ENCODE measurements at regions not wholly inside any gene's neighbourhood (a gene's known extent, or its start where the extent isn't known, plus 50 kb on each side); places are given as distances from the start of the nearest gene placed in this dataset.

GRCh38 chr12:115450017-115450416, 766.0 kb upstream of the TBX3 start:
- ChIA-PET POLR2A (no interaction called here), CTCF (no interaction called here)
- DNase-seq (ENCODE audit: extremely low spot score) = no peak
- no peak for TF ChIP-seq ELF4 (IDR thresholded peaks at IDR 0.05)
- no peak for TF ChIP-seq FOXK2 (IDR thresholded peaks at IDR 0.05)
- no peak for TF ChIP-seq ZNF384 (IDR thresholded peaks at IDR 0.05)

GRCh38 chr12:115449526-115449925, 765.6 kb upstream of the TBX3 start:
- no peak for DNase-seq (ENCODE audit: extremely low spot score)
- TF ChIP-seq FOXK2 (IDR thresholded peaks at IDR 0.05) (no peak), L3MBTL2 (conservative IDR thresholded peaks at IDR 0.05) (no peak), ARNT (IDR thresholded peaks at IDR 0.05) (no peak), ELF4 (IDR thresholded peaks at IDR 0.05) (no peak), TARDBP (IDR thresholded peaks at IDR 0.05) (no peak), SUZ12 (IDR thresholded peaks at IDR 0.05) (no peak), FOXA1 (IDR thresholded peaks at IDR 0.05) (no peak), SP1 (IDR thresholded peaks at IDR 0.05) (no peak), LEF1 (IDR thresholded peaks at IDR 0.05; ENCODE audit: borderline replicate concordance) (no peak), BHLHE40 (IDR thresholded peaks at IDR 0.05; ENCODE audit: borderline replicate concordance) (no peak)
- ChIA-PET POLR2A (no interaction called here), CTCF (interaction anchor here (0.6 kb wide), 1 partner anchor 525 kb away, joined by 3 read pairs; no protein-coding TSS in a partner anchor)

- no peak for DNase-seq (ENCODE audit: extremely low spot score)
- no peak for TF ChIP-seq ELF4 (IDR thresholded peaks at IDR 0.05)
- no peak for TF ChIP-seq TARDBP (IDR thresholded peaks at IDR 0.05)
- no peak for TF ChIP-seq SP1 (IDR thresholded peaks at IDR 0.05)
- no peak for TF ChIP-seq CTBP1 (IDR thresholded peaks at IDR 0.05; ENCODE audit: borderline replicate concordance)
- no peak for TF ChIP-seq ARNT (IDR thresholded peaks at IDR 0.05)
- TF ChIP-seq SUZ12 (IDR thresholded peaks at IDR 0.05) = no peak
- TF ChIP-seq BHLHE40 (IDR thresholded peaks at IDR 0.05; ENCODE audit: borderline replicate concordance) = no peak
- TF ChIP-seq PKNOX1 (IDR thresholded peaks at IDR 0.05) = no peak
- TF ChIP-seq ZNF384 (IDR thresholded peaks at IDR 0.05) = no peak
- TF ChIP-seq FOXK2 (IDR thresholded peaks at IDR 0.05) = no peak
- TF ChIP-seq L3MBTL2 (conservative IDR thresholded peaks at IDR 0.05) = no peak
- no peak for TF ChIP-seq FOXM1 (IDR thresholded peaks at IDR 0.05; ENCODE audit: borderline replicate concordance)
- TF ChIP-seq LEF1 (IDR thresholded peaks at IDR 0.05; ENCODE audit: borderline replicate concordance) = no peak
- no peak for TF ChIP-seq NFRKB (IDR thresholded peaks at IDR 0.05)
- no peak for TF ChIP-seq FOXA1 (IDR thresholded peaks at IDR 0.05)
- ChIA-PET CTCF (no interaction called here), POLR2A (no interaction called here)
These were observed 760.4 kb upstream of the TBX3 start for GRCh38 chr12:115444346-115444745.

GRCh38 chr12:115443351-115443938, 759.5 kb upstream of the TBX3 start:
- POLR2A ChIA-PET = no interaction called here

GRCh38 chr12:115440438-115440837, 756.5 kb upstream of the TBX3 start:
- no peak for TF ChIP-seq TARDBP (IDR thresholded peaks at IDR 0.05)
- TF ChIP-seq ELF4 (IDR thresholded peaks at IDR 0.05) = no peak
- no peak for TF ChIP-seq NFRKB (IDR thresholded peaks at IDR 0.05)
- TF ChIP-seq ARNT (IDR thresholded peaks at IDR 0.05) = no peak
- TF ChIP-seq CTBP1 (IDR thresholded peaks at IDR 0.05; ENCODE audit: borderline replicate concordance) = no peak
- no peak for TF ChIP-seq LEF1 (IDR thresholded peaks at IDR 0.05; ENCODE audit: borderline replicate concordance)
- TF ChIP-seq SUZ12 (IDR thresholded peaks at IDR 0.05) = no peak
- TF ChIP-seq SP1 (IDR thresholded peaks at IDR 0.05) = no peak
- no peak for TF ChIP-seq FOXM1 (IDR thresholded peaks at IDR 0.05; ENCODE audit: borderline replicate concordance)
- TF ChIP-seq BHLHE40 (IDR thresholded peaks at IDR 0.05; ENCODE audit: borderline replicate concordance) = no peak
- no peak for TF ChIP-seq FOXK2 (IDR thresholded peaks at IDR 0.05)
- TF ChIP-seq HDGF (IDR thresholded peaks at IDR 0.05; ENCODE audit: borderline replicate concordance) = no peak
- TF ChIP-seq L3MBTL2 (conservative IDR thresholded peaks at IDR 0.05) = no peak
- TF ChIP-seq ZNF384 (IDR thresholded peaks at IDR 0.05) = no peak
- no peak for TF ChIP-seq PKNOX1 (IDR thresholded peaks at IDR 0.05)
- TF ChIP-seq FOXA1 (IDR thresholded peaks at IDR 0.05) = no peak
- CTCF ChIA-PET = no interaction called here
- POLR2A ChIA-PET = no interaction called here
- DNase-seq (ENCODE audit: extremely low spot score) = no peak

More at GRCh38 chr12:115443351-115443938, 759.5 kb upstream of the TBX3 start:
- DNase-seq (ENCODE audit: extremely low spot score) = no peak
- no peak for TF ChIP-seq L3MBTL2 (conservative IDR thresholded peaks at IDR 0.05)
- TF ChIP-seq ZNF384 (IDR thresholded peaks at IDR 0.05) = no peak
- TF ChIP-seq SP1 (IDR thresholded peaks at IDR 0.05) = no peak
- no peak for TF ChIP-seq CTBP1 (IDR thresholded peaks at IDR 0.05; ENCODE audit: borderline replicate concordance)
- no peak for TF ChIP-seq SUZ12 (IDR thresholded peaks at IDR 0.05)
- no peak for TF ChIP-seq PKNOX1 (IDR thresholded peaks at IDR 0.05)
- TF ChIP-seq NFRKB (IDR thresholded peaks at IDR 0.05) = no peak
- TF ChIP-seq BHLHE40 (IDR thresholded peaks at IDR 0.05; ENCODE audit: borderline replicate concordance) = no peak
- no peak for TF ChIP-seq FOXK2 (IDR thresholded peaks at IDR 0.05)
- TF ChIP-seq HDGF (IDR thresholded peaks at IDR 0.05; ENCODE audit: borderline replicate concordance) = no peak
- TF ChIP-seq FOXA1 (IDR thresholded peaks at IDR 0.05) = no peak
- TF ChIP-seq ELF4 (IDR thresholded peaks at IDR 0.05) = no peak
- no peak for TF ChIP-seq ARNT (IDR thresholded peaks at IDR 0.05)
- no peak for TF ChIP-seq FOXM1 (IDR thresholded peaks at IDR 0.05; ENCODE audit: borderline replicate concordance)
- CTCF ChIA-PET = no interaction called here

- no peak for DNase-seq (ENCODE audit: extremely low spot score)
- ChIA-PET CTCF (no interaction called here), POLR2A (no interaction called here)
- TF ChIP-seq LEF1 (IDR thresholded peaks at IDR 0.05; ENCODE audit: borderline replicate concordance) (no peak), PKNOX1 (IDR thresholded peaks at IDR 0.05) (no peak), FOXA1 (IDR thresholded peaks at IDR 0.05) (no peak), HDGF (IDR thresholded peaks at IDR 0.05; ENCODE audit: borderline replicate concordance) (no peak), TARDBP (IDR thresholded peaks at IDR 0.05) (no peak), SUZ12 (IDR thresholded peaks at IDR 0.05) (no peak), FOXK2 (IDR thresholded peaks at IDR 0.05) (no peak), ELF4 (IDR thresholded peaks at IDR 0.05) (no peak), L3MBTL2 (conservative IDR thresholded peaks at IDR 0.05) (no peak)
These were observed 755.1 kb upstream of the TBX3 start for GRCh38 chr12:115439008-115439601.
